BE2C (cell line): ENCODE measurements at regions not wholly inside any gene's neighbourhood (a gene's known extent, or its start where the extent isn't known, plus 50 kb on each side); places are given as distances from the start of the nearest gene placed in this dataset.

Source experiments
- DNase-seq: peaks from one replicate; pipeline ENCODE4 v3.0.0-alpha.2; 2020
- H3K27me3 ChIP-seq: fragments of 250-450 bp; sonication (Bioruptor Pico); 2 replicates; pipeline ENCODE4 v1.5.1; 2020; ENCODE audit warnings: mild to moderate bottlenecking
- H3K36me3 ChIP-seq: fragments of 250-450 bp; sonication (Bioruptor Pico); 2 replicates; pipeline ENCODE4 v1.5.1; 2020; ENCODE audit warnings: mild to moderate bottlenecking
- H3K4me1 ChIP-seq: fragments of 250-450 bp; sonication (Bioruptor Pico); 2 replicates; pipeline ENCODE4 v1.5.1; 2020
- H3K4me3 ChIP-seq: 2 replicates; pipeline ENCODE4 v1.5.1; 2011; ENCODE audit warnings: low read depth, low read length
- H3K9me3 ChIP-seq: fragments of 250-450 bp; sonication (Bioruptor Pico); 2 replicates; pipeline ENCODE4 v1.5.1; 2020
- CTCF ChIP-seq: IDR thresholded peaks from 2 replicates; pipeline ENCODE4 v1.5.1; 2012; ENCODE audit warnings: mild to moderate bottlenecking, low read depth, low read length

- Histone ChIP-seq H3K9me3 (no peaks in the 10 kb centered on the region), H3K4me3 (no peak overlapping the region), H3K36me3 (no peaks in the 10 kb centered on the region), H3K4me1 (no peaks in the 10 kb centered on the region), H3K27me3 (no peaks in the 10 kb centered on the region)
- no peak for TF ChIP-seq CTCF
- DNase-seq = no peak
These were observed 200.0 kb downstream of the SETD4 start for GRCh38 chr21:35860189-35860869.

- H3K4me3 ChIP-seq = no peak overlapping the region
- TF ChIP-seq CTCF = no peak
- no peaks in the 10 kb centered on the region for H3K36me3 ChIP-seq
- H3K9me3 ChIP-seq = no peaks in the 10 kb centered on the region
- no peaks in the 10 kb centered on the region for H3K27me3 ChIP-seq
- no peak for DNase-seq
- no peaks in the 10 kb centered on the region for H3K4me1 ChIP-seq
These were observed 200.6 kb downstream of the SETD4 start for GRCh38 chr21:35859677-35860076.

GRCh38 chr21:35857095-35857494 is 203.2 kb downstream of the SETD4 start:
- Histone ChIP-seq H3K4me3 (no peak overlapping the region), H3K36me3 (no peaks in the 10 kb centered on the region), H3K9me3 (no peaks in the 10 kb centered on the region), H3K4me1 (no peaks in the 10 kb centered on the region), H3K27me3 (no peaks in the 10 kb centered on the region)
- TF ChIP-seq CTCF = no peak
- DNase-seq = no peak

- no peaks in the 10 kb centered on the region for H3K27me3 ChIP-seq
- no peaks in the 10 kb centered on the region for H3K36me3 ChIP-seq
- H3K9me3 ChIP-seq = no peaks in the 10 kb centered on the region
- H3K4me3 ChIP-seq = no peak overlapping the region
- no peak for TF ChIP-seq CTCF
- DNase-seq = no peak
- H3K4me1 ChIP-seq = no peaks in the 10 kb centered on the region
These were observed 204.8 kb downstream of the SETD4 start for GRCh38 chr21:35855484-35855883.

- no peak for TF ChIP-seq CTCF
- Histone ChIP-seq H3K9me3 (no peaks in the 10 kb centered on the region), H3K4me1 (no peaks in the 10 kb centered on the region), H3K27me3 (no peaks in the 10 kb centered on the region), H3K36me3 (no peaks in the 10 kb centered on the region), H3K4me3 (no peak overlapping the region)
- DNase-seq = no peak
These were observed 206.0 kb downstream of the SETD4 start for GRCh38 chr21:35854281-35854680.

- DNase-seq = no peak
- no peak for TF ChIP-seq CTCF
- Histone ChIP-seq H3K36me3 (no peaks in the 10 kb centered on the region), H3K4me1 (no peaks in the 10 kb centered on the region), H3K9me3 (no peaks in the 10 kb centered on the region), H3K27me3 (no peaks in the 10 kb centered on the region), H3K4me3 (no peak overlapping the region)
These were observed 206.7 kb downstream of the SETD4 start for GRCh38 chr21:35853321-35854239.
